Cardiac fibroblast (primary cell): ENCODE measurements at regions not wholly inside any gene's neighbourhood (a gene's known extent, or its start where the extent isn't known, plus 50 kb on each side); places are given as distances from the start of the nearest gene placed in this dataset.
A peak's percentile ranks its signal among the peaks of the same experiment; 100 is the strongest.
"Not testable (repeated sequence)": the region's sequence is repeated elsewhere in the genome, so short reads cannot be mapped to it uniquely, and the experiment has no call there.

ENCODE experiments used
- DNase-seq, 2 donors: peaks; one replicate each; pipeline versions ENCODE4 v3.0.0 to v3.0.0-alpha.2; 2010; ENCODE audit warnings: low read depth in 2 of 2
- H3K4me3 ChIP-seq, 2 donors: replicated peaks in 1 of 2; 1 replicate in 1 of 2; 2 replicates in 1 of 2; pipeline ENCODE4 v1.5.1; 2011; ENCODE audit warnings: low read depth in 2 of 2, low read length in 2 of 2, mild to moderate bottlenecking in 2 of 2, moderate library complexity in 1 of 2
- TF ChIP-seq, protein P1 (sequence below): IDR thresholded peaks from one replicate; pipeline ENCODE4 v1.5.1; 2011; ENCODE audit warnings: low read depth, mild to moderate bottlenecking, low read length, inconsistent platforms

DNA sequence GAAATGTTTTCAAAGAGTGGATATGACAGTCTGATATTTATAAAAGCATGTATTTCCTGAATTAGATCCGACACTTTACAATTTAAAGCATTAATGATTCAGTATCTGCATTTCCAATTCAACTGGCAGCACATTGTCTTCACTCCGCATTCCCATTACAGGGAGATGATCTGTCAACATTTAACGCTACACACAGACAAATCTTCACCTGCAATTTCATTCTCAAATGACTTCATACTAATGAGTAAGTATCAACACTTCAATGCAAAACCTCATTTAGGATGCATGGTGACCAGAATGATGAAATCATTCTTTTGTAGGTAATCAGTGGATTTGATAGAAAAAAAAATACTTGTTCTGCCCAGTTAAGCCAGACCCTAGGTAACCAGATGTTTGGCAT, 749.6 kb downstream of the CENPC start:
- TF ChIP-seq, protein P1, sequence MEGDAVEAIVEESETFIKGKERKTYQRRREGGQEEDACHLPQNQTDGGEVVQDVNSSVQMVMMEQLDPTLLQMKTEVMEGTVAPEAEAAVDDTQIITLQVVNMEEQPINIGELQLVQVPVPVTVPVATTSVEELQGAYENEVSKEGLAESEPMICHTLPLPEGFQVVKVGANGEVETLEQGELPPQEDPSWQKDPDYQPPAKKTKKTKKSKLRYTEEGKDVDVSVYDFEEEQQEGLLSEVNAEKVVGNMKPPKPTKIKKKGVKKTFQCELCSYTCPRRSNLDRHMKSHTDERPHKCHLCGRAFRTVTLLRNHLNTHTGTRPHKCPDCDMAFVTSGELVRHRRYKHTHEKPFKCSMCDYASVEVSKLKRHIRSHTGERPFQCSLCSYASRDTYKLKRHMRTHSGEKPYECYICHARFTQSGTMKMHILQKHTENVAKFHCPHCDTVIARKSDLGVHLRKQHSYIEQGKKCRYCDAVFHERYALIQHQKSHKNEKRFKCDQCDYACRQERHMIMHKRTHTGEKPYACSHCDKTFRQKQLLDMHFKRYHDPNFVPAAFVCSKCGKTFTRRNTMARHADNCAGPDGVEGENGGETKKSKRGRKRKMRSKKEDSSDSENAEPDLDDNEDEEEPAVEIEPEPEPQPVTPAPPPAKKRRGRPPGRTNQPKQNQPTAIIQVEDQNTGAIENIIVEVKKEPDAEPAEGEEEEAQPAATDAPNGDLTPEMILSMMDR = no peak
- no peak overlapping the region for H3K4me3 ChIP-seq
- DNase-seq = no peak

DNA sequence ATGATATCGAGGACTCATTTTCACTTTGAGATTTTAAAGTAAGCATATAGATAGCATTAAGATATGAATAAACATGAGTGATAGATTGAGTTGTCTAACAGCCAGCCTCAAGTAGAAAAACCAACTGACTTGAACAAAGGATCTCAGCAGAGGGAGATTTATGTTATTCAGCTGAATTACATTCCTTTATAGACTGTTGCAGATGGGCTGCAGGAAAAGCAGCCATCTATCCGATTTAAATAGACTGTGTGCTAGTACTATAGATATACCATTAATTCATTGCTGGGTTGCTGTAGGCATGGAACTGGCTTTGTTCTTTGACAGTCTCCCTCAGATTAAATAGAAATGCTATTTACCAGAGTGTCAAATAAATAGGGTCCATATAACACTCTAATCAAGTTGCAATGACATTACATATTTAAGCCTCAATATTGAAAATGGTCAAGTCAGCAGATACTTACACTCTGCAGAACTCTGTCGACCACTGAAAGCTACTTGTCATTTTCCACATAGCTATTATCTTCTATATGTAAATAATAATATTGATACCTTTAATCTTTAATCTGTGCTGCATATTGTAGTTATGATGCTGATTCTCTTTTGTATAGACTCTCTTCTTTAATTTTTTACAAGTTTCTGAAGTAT, 750.8 kb downstream of the CENPC start:
- H3K4me3 ChIP-seq = no peak overlapping the region
- TF ChIP-seq, protein P1 = no peak
- DNase-seq = no peak

DNA sequence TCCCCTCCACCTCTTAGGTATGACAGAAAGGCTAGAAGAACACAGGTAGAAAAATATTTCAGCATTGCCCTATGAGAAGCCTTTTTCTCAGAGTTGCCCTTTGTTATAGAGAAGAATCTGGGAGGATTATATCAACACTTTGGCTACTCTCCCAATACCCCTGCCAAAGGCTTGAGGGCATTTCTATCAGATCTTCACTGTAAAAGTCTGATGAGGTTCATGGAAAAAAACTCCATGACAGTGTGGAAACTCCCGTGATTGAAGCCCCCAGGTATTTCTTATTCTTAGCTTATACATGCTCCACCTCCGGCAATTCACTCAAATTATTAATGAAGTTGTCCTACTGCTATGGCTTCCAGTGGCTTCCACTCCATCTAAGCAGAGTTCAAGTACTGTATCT, 753.6 kb downstream of the CENPC start:
- no peak for DNase-seq
- no peak overlapping the region for H3K4me3 ChIP-seq
- TF ChIP-seq, protein P1 = no peak

GRCh38 chr4:66785479-66785878, 759.8 kb downstream of the CENPC start:
- TF ChIP-seq, protein P1 = no peak
- DNase-seq = no peak
- H3K4me3 ChIP-seq = no peak overlapping the region

GRCh38 chr4:66782751-66783150, 762.6 kb downstream of the CENPC start:
- not testable (repeated sequence) for H3K4me3 ChIP-seq, DNase-seq

GRCh38 chr4:66777097-66777496, 768.2 kb downstream of the CENPC start:
- DNase-seq = no peak
- TF ChIP-seq, protein P1 = no peak
- H3K4me3 ChIP-seq = no peak overlapping the region

- DNase-seq = peak in 1 of 2 donors; percentile 2
- no peak overlapping the region for H3K4me3 ChIP-seq
- TF ChIP-seq, protein P1 = no peak
Observed at GRCh38 chr4:66769441-66769840, 775.9 kb downstream of the CENPC start.
